Natural killer cell (primary cell): ENCODE measurements at regions not wholly inside any gene's neighbourhood (a gene's known extent, or its start where the extent isn't known, plus 50 kb on each side); places are given as distances from the start of the nearest gene placed in this dataset.

Source experiments
- ATAC-seq, 3 donors: fragments of 150-1000 bp in 2 of 3; fragments of 200-7000 bp in 1 of 3; cut with Tn5 transposase; 1 replicate in 1 of 3; 2 replicates in 2 of 3; pipeline ENCODE4 v1.10.0; 2021; ENCODE audit warnings: mild to moderate bottlenecking in 2 of 3, moderate library complexity in 2 of 3
- DNase-seq, 2 donors: peaks; one replicate each; pipeline versions ENCODE4 v3.0.0 to v3.0.0-alpha.2; 2013 to 2021; ENCODE audit warnings: mixed read lengths in 1 of 2
- H3K27ac ChIP-seq: one replicate; pipeline ENCODE4 v1.5.1; 2013; ENCODE audit warnings: mild to moderate bottlenecking, low read length
- H3K27me3 ChIP-seq: one replicate; pipeline ENCODE4 v1.6.1; 2013; ENCODE audit warnings: low read length; ENCODE audit not compliant: control insufficient read depth, insufficient read depth
- H3K36me3 ChIP-seq: one replicate; pipeline ENCODE4 v1.6.1; 2013; ENCODE audit warnings: low read length; ENCODE audit not compliant: control insufficient read depth, insufficient read depth
- H3K4me1 ChIP-seq: one replicate; pipeline ENCODE4 v1.6.1; 2013; ENCODE audit warnings: low read length; ENCODE audit not compliant: control insufficient read depth, insufficient read depth
- H3K4me3 ChIP-seq: one replicate; pipeline ENCODE4 v1.5.1; 2013; ENCODE audit warnings: low read length
- H3K9me3 ChIP-seq: one replicate; pipeline ENCODE4 v1.6.1; 2013; ENCODE audit warnings: low read length; ENCODE audit not compliant: control insufficient read depth, insufficient read depth
- H3K27ac Mint-ChIP-seq, 2 donors: one replicate each; pipeline ENCODE4 v1.8.0; 2022; ENCODE audit warnings: mild to moderate bottlenecking in 2 of 2, mixed read lengths in 2 of 2, moderate library complexity in 1 of 2
- H3K27me3 Mint-ChIP-seq, 2 donors: one replicate each; pipeline ENCODE4 v1.8.0; 2022; ENCODE audit warnings: low read depth in 2 of 2, mixed read lengths in 2 of 2
- H3K36me3 Mint-ChIP-seq: one replicate; pipeline ENCODE4 v1.8.0; 2022; ENCODE audit warnings: mixed read lengths
- H3K4me1 Mint-ChIP-seq, 2 donors: one replicate each; pipeline ENCODE4 v1.8.0; 2022; ENCODE audit warnings: mixed read lengths in 2 of 2
- H3K4me3 Mint-ChIP-seq: one replicate; pipeline ENCODE4 v1.8.0; 2022; ENCODE audit warnings: mild to moderate bottlenecking, moderate library complexity, mixed read lengths
- H3K9me3 Mint-ChIP-seq, 2 donors: one replicate each; pipeline ENCODE4 v1.8.0; 2022; ENCODE audit warnings: mixed read lengths in 2 of 2
- CTCF ChIP-seq: fragments of 200-600 bp; IDR thresholded peaks from one replicate; pipeline ENCODE4 v1.8.0; 2022; ENCODE audit warnings: antibody characterized with exemption
- WGBS: methylation state at CpG from one replicate; pipeline ENCODE4 v1.1.7; 2013; ENCODE audit warnings: missing lambda C conversion rate; ENCODE audit not compliant: insufficient coverage; 5-methylcytosine and 5-hydroxymethylcytosine counted together
- intact Hi-C: fragments of 100-400 bp; cut with micrococcal nuclease; formaldehyde crosslinking; loops from one replicate; pipeline ENCODE4 v1.14.2; 2022

DNA sequence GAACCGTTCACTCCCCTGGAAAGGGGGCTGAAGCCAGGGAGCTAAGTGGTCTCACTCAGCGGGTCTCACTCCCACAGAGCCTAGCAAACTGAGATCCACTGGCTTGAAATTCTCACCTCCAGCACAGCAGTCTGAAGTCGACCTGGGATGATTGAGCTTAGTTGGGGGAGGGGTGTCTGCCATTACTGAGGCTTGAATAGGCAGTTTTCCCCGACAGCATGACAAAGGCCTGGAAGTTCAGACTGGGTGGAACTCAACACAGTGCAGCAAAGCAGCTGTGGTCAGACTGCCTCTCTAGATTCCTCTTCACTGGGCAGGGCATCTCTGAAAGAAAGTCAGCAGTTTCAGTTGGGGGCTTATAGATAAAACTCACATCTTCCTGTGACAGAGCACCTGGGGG, 292.5 kb downstream of the NUP35 start:
- peaks cover 14% of the 10 kb centered on the region for H3K9me3 ChIP-seq
- no peak overlapping the region for H3K27ac Mint-ChIP-seq
- ATAC-seq, result no peak
- H3K36me3 Mint-ChIP-seq, result no peaks in the 10 kb centered on the region
- no peaks in the 10 kb centered on the region for H3K36me3 ChIP-seq
- H3K4me3 Mint-ChIP-seq, result no peak overlapping the region
- DNase-seq, result no peak
- no peaks in the 10 kb centered on the region for H3K4me1 ChIP-seq
- H3K9me3 Mint-ChIP-seq, result peaks cover 8 to 19% of the 10 kb centered on the region in 2 donors
- intact Hi-C loops, result no loop called here
- no peaks in the 10 kb centered on the region for H3K27me3 ChIP-seq
- no peak overlapping the region for H3K27ac ChIP-seq
- H3K4me3 ChIP-seq, result no peak overlapping the region
- H3K27me3 Mint-ChIP-seq, result no peaks in the 10 kb centered on the region
- no peak for TF ChIP-seq CTCF
- 74% methylated on average over 4 of the region's 4 CpGs for WGBS
- no peaks in the 10 kb centered on the region for H3K4me1 Mint-ChIP-seq

DNA sequence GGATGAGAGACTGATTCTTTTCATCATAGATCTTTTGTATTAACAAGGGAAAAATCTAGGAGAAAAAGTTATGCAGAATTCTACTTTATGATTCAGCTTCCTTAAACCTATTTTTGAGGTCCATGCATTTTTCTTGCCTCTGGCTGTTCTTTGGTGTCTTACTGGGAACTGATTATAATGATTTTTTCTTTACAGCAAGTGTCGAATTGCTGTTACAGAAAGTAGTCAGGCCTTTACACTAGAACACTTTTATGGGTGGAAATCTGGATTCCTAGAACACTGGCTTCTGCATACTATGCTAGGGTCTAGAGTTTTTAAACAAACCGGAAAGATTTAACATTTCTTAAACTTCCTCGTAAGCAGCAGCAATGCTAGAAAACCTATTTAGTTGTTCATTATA, 302.6 kb downstream of the NUP35 start:
- H3K4me1 Mint-ChIP-seq, result no peaks in the 10 kb centered on the region
- peaks cover 5% of the 10 kb centered on the region for H3K36me3 Mint-ChIP-seq
- Histone ChIP-seq H3K36me3 (no peaks in the 10 kb centered on the region), H3K4me1 (no peaks in the 10 kb centered on the region), H3K4me3 (no peak overlapping the region), H3K9me3 (peaks cover 5% of the 10 kb centered on the region), H3K27ac (no peak overlapping the region), H3K27me3 (no peaks in the 10 kb centered on the region)
- no peak overlapping the region for H3K27ac Mint-ChIP-seq
- intact Hi-C loops, result no loop called here
- no peak overlapping the region for H3K4me3 Mint-ChIP-seq
- H3K9me3 Mint-ChIP-seq, result peaks cover 17 to 30% of the 10 kb centered on the region in 2 donors
- no peak for ATAC-seq
- WGBS, result 93% methylated on average over 3 of the region's 3 CpGs
- TF ChIP-seq CTCF, result no peak
- no peak for DNase-seq
- no peaks in the 10 kb centered on the region for H3K27me3 Mint-ChIP-seq

DNA sequence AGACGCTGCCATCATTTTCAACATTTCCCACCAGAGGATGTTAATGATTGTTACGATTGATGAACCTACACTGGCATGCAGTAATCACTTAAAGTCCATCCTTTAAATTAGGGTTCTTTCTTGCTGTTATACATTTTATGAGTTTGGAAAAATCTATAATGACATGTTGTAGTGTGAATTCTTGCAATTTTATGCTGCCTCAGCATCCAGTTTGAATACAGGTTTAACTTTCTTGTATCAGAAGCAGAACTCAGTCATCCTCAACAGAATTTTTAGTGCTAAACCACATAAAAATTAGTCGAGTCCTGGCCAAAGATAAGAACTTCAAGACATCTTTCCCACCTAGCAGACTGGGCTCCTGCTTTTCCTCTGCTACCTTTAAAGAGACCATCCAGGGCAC, 303.3 kb downstream of the NUP35 start:
- Mint-ChIP-seq H3K27me3 (no peaks in the 10 kb centered on the region), H3K27ac (no peak overlapping the region), H3K9me3 (peaks cover 15 to 26% of the 10 kb centered on the region in 2 donors), H3K4me1 (no peaks in the 10 kb centered on the region), H3K4me3 (no peak overlapping the region), H3K36me3 (peaks cover 5% of the 10 kb centered on the region)
- intact Hi-C loops, result no loop called here
- DNase-seq (no peak), ATAC-seq (no peak)
- Histone ChIP-seq H3K9me3 (peaks cover 5% of the 10 kb centered on the region), H3K4me1 (no peaks in the 10 kb centered on the region), H3K4me3 (no peak overlapping the region), H3K27ac (no peak overlapping the region), H3K36me3 (no peaks in the 10 kb centered on the region), H3K27me3 (no peaks in the 10 kb centered on the region)
- 85% methylated on average over 2 of the region's 3 CpGs for WGBS
- TF ChIP-seq CTCF, result no peak

DNA sequence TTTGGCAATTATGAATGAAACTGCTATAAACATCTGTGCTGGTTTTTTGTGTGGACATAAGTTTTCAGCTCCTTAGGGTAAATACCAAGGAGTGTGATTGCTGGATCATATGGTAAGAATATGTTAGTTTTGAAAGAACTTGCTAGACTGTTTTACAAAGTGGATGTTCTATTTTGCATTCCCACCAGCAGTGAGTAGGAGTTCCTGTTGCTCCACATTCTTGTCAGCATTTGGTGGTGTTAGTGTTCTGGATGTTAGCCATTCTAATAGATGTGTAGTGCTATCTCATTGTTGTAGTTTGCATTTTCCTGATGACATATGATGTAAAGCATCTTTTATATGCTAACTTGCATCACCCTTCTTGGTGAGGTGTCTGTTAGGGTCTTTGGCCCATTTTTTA, 304.6 kb downstream of the NUP35 start:
- Mint-ChIP-seq H3K4me1 (no peaks in the 10 kb centered on the region), H3K36me3 (peaks cover 5% of the 10 kb centered on the region), H3K27ac (no peak overlapping the region), H3K4me3 (no peak overlapping the region), H3K9me3 (peaks cover 17 to 21% of the 10 kb centered on the region in 2 donors), H3K27me3 (no peaks in the 10 kb centered on the region)
- no peak for ATAC-seq
- intact Hi-C loops, result no loop called here
- H3K4me1 ChIP-seq, result no peaks in the 10 kb centered on the region
- TF ChIP-seq CTCF, result no peak
- H3K36me3 ChIP-seq, result no peaks in the 10 kb centered on the region
- peaks cover 5% of the 10 kb centered on the region for H3K9me3 ChIP-seq
- no peak overlapping the region for H3K4me3 ChIP-seq
- no peaks in the 10 kb centered on the region for H3K27me3 ChIP-seq
- no peak overlapping the region for H3K27ac ChIP-seq
- no peak for DNase-seq
